ENCODE measurements at regions not wholly inside any gene's neighbourhood (a gene's known extent, or its start where the extent isn't known, plus 50 kb on each side); places are given as distances from the start of the nearest gene placed in this dataset.

DNA sequence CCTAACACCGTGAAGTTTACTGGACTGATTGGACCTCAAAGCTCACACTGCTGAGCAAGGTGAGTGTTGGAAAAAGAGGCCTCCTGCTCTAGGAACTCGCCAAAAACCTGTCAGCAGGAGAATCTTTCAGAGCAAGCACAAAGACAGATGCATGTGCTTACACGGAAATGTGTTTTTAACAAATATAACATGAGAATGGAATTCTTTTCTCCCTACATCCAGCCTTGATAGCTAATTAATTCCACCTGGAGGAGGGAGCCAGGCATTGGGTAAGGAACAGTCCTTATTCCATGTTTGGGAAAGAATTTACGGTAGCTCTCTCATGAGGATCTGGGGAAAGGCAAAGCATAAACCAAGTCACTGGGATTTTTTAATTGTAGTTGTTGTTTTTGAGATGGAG, 98.8 kb downstream of the KLF4 start:
- no peaks in the 10 kb centered on the region for H3K36me3 ChIP-seq (ENCODE audit: control insufficient read depth, insufficient read depth, low read length)
- H2AFZ ChIP-seq = no peak overlapping the region
- H3K4me3 ChIP-seq (ENCODE audit: low read depth, low read length) = no peak overlapping the region
- no peak overlapping the region for H3K27ac ChIP-seq
- H3K4me1 ChIP-seq = no peaks in the 10 kb centered on the region
- no peak overlapping the region for H3K9ac ChIP-seq
- TF ChIP-seq, protein P1, sequence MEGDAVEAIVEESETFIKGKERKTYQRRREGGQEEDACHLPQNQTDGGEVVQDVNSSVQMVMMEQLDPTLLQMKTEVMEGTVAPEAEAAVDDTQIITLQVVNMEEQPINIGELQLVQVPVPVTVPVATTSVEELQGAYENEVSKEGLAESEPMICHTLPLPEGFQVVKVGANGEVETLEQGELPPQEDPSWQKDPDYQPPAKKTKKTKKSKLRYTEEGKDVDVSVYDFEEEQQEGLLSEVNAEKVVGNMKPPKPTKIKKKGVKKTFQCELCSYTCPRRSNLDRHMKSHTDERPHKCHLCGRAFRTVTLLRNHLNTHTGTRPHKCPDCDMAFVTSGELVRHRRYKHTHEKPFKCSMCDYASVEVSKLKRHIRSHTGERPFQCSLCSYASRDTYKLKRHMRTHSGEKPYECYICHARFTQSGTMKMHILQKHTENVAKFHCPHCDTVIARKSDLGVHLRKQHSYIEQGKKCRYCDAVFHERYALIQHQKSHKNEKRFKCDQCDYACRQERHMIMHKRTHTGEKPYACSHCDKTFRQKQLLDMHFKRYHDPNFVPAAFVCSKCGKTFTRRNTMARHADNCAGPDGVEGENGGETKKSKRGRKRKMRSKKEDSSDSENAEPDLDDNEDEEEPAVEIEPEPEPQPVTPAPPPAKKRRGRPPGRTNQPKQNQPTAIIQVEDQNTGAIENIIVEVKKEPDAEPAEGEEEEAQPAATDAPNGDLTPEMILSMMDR (IDR thresholded peaks at IDR 0.05) = no peak
- H3K79me2 ChIP-seq = no peaks in the 10 kb centered on the region
- H3K27me3 ChIP-seq (ENCODE audit: control insufficient read depth, insufficient read depth, low read length) = no peaks in the 10 kb centered on the region
- no peaks in the 10 kb centered on the region for H3K9me3 ChIP-seq (ENCODE audit: control insufficient read depth, low read length)
- H3K4me2 ChIP-seq (ENCODE audit: low read length) = no peak overlapping the region

DNA sequence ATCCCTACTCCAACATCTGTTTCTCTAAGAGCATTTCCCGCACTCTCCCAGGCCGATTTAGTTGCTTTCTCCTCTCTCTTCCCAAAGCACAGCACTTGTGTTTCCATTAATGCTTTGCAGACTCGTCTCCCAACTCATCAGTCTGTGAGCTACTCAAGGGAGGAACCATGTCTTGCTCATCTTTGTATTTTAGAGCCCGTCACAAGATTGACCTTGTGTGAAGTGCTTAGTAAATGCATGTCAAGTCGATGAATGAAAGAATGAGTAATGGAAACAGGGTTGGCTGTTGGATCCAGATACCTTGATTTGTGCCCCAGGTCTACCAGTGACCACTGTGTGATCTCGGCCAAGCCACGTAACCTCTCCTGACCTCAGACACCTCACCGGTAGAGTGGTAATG, 99.3 kb downstream of the KLF4 start:
- Histone ChIP-seq H3K27ac (no peak overlapping the region), H3K4me2 (ENCODE audit: low read length) (no peak overlapping the region), H3K4me1 (no peaks in the 10 kb centered on the region), H3K9me3 (ENCODE audit: control insufficient read depth, low read length) (no peaks in the 10 kb centered on the region), H3K27me3 (ENCODE audit: control insufficient read depth, insufficient read depth, low read length) (no peaks in the 10 kb centered on the region), H3K9ac (no peak overlapping the region), H2AFZ (no peak overlapping the region), H3K79me2 (no peaks in the 10 kb centered on the region), H3K36me3 (ENCODE audit: control insufficient read depth, insufficient read depth, low read length) (no peaks in the 10 kb centered on the region), H3K4me3 (ENCODE audit: low read depth, low read length) (no peak overlapping the region)
- TF ChIP-seq, protein P1 (IDR thresholded peaks at IDR 0.05) = no peak

DNA sequence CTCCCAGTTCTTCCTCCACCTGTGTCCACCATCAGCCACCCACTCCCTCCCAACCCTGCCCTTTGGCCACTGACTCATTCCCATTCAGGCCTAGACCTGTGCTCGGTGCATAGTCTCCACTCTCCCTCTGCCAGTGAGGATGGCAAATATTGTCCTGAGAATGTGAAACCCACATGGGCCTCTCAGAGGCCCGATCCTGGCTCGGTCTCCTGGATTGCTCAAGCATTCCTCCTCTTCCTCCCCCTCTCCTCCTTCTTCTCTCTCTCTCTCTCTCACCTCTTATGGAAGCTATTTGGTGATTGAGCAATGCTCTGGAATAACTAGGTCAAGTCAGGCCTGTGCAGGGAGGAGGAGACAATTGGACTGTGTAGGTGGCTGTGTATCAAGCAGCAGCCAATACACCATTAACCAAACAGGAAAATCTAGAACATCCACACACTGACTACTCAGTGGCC, 99.9 kb downstream of the KLF4 start:
- Histone ChIP-seq H3K27me3 (ENCODE audit: control insufficient read depth, insufficient read depth, low read length) (no peaks in the 10 kb centered on the region), H3K9me3 (ENCODE audit: control insufficient read depth, low read length) (no peaks in the 10 kb centered on the region), H3K36me3 (ENCODE audit: control insufficient read depth, insufficient read depth, low read length) (no peaks in the 10 kb centered on the region), H3K4me2 (ENCODE audit: low read length) (no peak overlapping the region), H3K79me2 (no peaks in the 10 kb centered on the region), H3K4me1 (no peaks in the 10 kb centered on the region), H3K27ac (no peak overlapping the region), H2AFZ (no peak overlapping the region), H3K4me3 (ENCODE audit: low read depth, low read length) (no peak overlapping the region), H3K9ac (no peak overlapping the region)
- TF ChIP-seq, protein P1 (IDR thresholded peaks at IDR 0.05) = no peak

DNA sequence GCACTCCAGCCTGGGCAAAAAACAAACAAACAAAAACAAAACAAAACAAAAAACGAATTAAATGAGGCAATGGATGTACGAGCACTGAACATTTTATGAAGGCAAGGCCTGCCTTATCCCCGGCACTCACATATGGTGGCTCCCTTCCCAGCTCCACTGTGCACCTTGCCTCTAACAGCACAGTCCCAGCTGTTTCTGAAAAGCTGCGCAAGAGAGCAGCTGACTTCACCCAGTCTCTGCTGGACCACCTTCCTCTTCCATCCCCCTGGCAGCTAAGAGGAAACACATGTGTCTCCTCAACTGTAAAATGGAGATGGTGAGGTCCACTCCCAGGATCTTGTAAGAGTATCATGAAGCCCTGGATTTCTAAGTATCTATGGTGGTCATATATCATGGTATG, 100.7 kb downstream of the KLF4 start:
- H2AFZ ChIP-seq = no peak overlapping the region

DNA sequence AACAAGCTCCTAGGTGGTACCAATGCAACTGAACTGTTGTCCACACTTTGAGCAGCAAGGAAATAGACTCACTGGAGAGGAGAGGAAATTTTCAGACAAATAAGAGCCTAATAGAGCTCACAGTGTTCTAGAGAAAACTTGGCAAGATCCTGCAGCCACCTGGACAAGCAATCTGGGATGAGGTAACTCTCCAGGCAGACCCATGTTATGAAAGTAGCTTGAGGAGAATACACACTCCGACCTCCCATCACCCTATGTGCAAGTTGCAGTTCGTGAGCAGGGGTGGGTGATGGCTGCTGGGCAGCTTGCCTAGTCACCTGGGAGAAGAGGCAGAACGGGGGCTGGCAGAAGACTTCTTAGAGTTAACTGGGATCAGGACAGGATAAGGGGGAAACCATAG, 102.2 kb downstream of the KLF4 start:
- H3K4me2 ChIP-seq (ENCODE audit: low read length) = no peak overlapping the region
- TF ChIP-seq, protein P1 (IDR thresholded peaks at IDR 0.05) = no peak
- H3K27me3 ChIP-seq (ENCODE audit: control insufficient read depth, insufficient read depth, low read length) = no peaks in the 10 kb centered on the region
- no peaks in the 10 kb centered on the region for H3K36me3 ChIP-seq (ENCODE audit: control insufficient read depth, insufficient read depth, low read length)
- no peak overlapping the region for H3K9ac ChIP-seq
- H3K4me1 ChIP-seq = no peaks in the 10 kb centered on the region
- H3K9me3 ChIP-seq (ENCODE audit: control insufficient read depth, low read length) = no peaks in the 10 kb centered on the region
- no peak overlapping the region for H3K4me3 ChIP-seq (ENCODE audit: low read depth, low read length)
- no peak overlapping the region for H3K27ac ChIP-seq
- no peaks in the 10 kb centered on the region for H3K79me2 ChIP-seq
- H2AFZ ChIP-seq = no peak overlapping the region

More for the DNA sequence above, 100.7 kb downstream of the KLF4 start:
- no peaks in the 10 kb centered on the region for H3K27me3 ChIP-seq (ENCODE audit: control insufficient read depth, insufficient read depth, low read length)
- TF ChIP-seq, protein P1 (IDR thresholded peaks at IDR 0.05) = no peak
- no peaks in the 10 kb centered on the region for H3K36me3 ChIP-seq (ENCODE audit: control insufficient read depth, insufficient read depth, low read length)
- no peak overlapping the region for H3K9ac ChIP-seq
- H3K4me3 ChIP-seq (ENCODE audit: low read depth, low read length) = no peak overlapping the region
- no peak overlapping the region for H3K27ac ChIP-seq
- H3K9me3 ChIP-seq (ENCODE audit: control insufficient read depth, low read length) = no peaks in the 10 kb centered on the region
- no peaks in the 10 kb centered on the region for H3K79me2 ChIP-seq
- H3K4me2 ChIP-seq (ENCODE audit: low read length) = no peak overlapping the region
- H3K4me1 ChIP-seq = no peaks in the 10 kb centered on the region

All from parathyroid adenoma (tissue), 2 donors.